H54 (cell line): ENCODE measurements at regions not wholly inside any gene's neighbourhood (a gene's known extent, or its start where the extent isn't known, plus 50 kb on each side); places are given as distances from the start of the nearest gene placed in this dataset.

ENCODE experiments used
- DNase-seq: peaks from one replicate; pipeline ENCODE4 v3.0.0; 2011; ENCODE audit warnings: low spot score, mixed read lengths; ENCODE audit not compliant: insufficient read length
- FAIRE-seq: peaks from 3 replicates; lab custom pipeline; 2011; peaks lifted over from hg19 to GRCh38; lab: Jason Lieb, UNC
- POLR2A ChIP-seq: IDR thresholded peaks from 2 replicates; pipeline ENCODE4 v1.6.1; 2011; ENCODE audit warnings: low read depth, mild to moderate bottlenecking, low read length

DNA sequence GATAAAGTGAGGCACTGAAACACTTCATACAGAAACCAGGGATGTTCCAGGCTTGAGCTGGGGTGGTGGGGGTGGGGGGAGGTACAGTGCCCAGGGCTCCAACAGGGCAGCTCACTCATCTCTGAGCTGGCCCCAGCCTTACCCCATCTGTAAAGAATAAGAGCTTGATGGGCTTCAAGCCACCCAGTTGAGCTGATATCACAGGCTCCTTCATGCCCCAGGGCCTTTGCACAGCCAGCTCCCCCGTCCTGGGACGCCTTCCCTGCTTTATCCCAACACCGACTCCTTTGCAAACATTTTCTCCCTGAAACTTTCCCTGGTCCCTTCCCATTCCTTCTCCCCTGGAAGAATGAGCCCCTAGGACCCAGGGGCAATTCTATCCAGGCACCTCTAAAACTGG is 261.7 kb downstream of the PARN start:
- no peak for TF ChIP-seq POLR2A
- DNase-seq (no peak), FAIRE-seq (no peak)

DNA sequence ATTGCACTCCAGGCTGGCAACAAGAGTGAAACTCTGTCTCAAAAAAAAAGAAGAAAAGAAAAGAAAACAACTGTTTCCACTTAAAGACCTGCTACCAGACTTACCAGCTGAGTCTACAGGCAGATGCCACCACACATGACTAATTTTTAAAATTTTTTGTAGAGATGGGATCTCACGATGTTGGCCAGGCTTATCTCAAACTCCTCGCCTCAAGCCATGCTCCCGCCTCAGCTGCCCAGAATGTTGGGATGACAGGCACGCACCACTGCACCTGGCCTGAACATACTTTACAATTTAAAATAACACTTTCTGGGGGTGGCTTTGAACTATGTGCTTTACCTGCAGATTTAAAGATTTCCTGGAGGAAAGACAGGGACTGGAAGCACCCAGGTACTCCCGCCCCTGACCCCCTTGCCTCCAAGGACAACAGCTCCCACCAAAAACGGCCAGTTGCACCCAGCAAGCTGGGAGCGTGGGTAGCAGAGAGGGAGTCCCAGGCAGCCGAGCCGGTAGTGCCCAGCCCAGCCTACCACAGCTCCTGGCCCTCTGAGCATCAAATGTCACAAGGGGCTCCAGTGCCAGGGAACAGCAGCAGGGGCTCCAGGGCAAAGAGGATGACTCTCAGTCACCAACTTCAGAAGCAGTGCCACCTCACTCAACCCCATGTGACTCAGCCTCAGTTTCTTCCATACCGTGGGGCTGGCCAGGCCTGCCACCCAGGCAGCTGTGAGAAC is 262.9 kb downstream of the PARN start:
- TF ChIP-seq POLR2A, result no peak
- no peak for DNase-seq
- FAIRE-seq, result no peak

DNA sequence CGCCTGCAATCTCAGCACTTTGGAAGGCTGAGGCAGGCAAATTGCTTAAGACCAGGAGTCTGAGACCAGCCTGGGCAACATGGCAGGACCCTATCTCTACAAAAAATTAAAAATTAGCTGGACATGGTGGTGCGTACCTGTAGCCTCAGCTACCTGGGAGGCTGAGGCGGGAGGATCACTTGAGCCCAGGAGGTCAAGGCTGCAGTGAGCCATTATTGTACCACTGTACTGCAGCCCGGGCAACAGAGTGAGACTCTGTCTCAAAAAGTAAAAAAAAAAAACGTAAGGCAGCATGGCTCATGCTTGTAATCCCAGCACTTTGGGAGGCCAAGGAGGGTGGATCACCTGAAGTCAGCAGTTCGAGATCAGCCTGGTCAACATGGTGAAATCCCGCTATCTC is 263.6 kb downstream of the PARN start:
- no peak for TF ChIP-seq POLR2A
- FAIRE-seq (no peak), DNase-seq (no peak)

DNA sequence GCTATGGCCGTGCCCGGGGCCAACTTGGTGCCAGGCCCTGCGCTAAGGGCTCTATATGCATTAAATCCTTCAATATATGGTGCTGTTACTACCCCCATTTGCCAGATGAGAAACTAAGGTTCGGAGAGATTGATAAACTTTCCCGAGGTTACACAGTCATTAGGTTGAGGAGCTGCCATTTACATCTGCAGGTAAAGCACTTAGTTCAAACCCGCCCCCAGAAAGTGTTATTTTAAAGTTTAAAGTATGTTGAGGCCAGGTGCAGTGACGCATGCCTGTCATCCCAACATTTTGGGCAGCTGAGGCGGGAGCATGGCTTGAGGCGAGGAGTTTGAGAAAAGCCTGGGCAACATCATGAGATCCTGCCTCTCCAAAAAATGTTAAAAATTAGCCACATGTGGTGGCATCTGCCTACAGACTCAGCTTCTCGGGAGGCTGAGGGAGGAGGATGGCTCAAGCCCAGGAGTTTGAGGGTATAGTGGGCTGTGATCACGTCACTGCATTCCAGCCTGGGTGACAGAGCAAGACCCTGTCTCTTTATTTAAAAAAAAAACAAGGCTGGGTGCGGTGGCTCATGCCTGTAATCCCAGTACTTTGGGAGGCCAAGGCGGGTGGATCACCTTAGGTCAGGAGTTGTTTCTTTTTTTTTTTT is 264.7 kb downstream of the PARN start:
- TF ChIP-seq POLR2A, result no peak

DNA sequence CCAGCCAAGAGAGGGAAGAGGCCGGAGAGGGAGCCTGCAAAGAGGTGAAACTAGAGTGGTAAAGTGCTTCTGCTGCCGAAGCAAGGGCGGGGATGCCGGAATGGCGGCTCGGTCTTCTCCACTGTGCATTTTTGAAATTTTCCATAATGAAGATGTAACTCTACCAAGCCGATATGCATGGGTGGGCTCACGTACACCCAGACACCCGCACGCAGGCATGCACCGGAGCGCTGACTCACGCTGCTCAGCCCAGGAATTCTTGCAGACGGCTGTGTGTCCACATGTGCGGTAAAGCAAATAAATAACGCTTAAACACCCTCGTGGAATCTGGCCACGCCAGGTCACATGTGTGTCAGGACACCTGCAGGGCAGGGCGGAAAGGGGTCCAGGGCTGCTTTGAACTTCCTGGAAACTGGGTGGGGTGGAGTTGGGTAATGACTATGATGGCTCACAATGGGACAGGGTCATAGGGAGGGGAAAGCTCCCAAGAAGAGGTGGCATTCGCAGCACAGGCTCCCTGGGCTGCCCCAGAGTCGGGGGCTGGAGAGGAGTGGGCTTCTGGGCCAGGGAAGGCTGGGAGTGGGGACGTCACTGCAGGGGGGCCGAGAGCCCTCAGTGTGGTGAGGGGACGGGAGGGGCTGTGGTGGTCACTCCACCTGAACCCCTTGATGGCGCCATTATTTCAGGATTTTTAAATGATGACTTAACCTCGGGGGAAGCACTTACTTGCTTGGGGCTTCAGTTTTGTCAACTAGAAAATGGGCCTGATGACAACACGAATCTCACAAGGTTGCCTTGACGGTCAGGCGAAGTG is 265.5 kb downstream of the PARN start:
- DNase-seq (peak; percentile 72), FAIRE-seq (peak; percentile 41)
- TF ChIP-seq POLR2A, result no peak

More for the DNA sequence above, 264.7 kb downstream of the PARN start:
- FAIRE-seq (no peak), DNase-seq (no peak)

DNA sequence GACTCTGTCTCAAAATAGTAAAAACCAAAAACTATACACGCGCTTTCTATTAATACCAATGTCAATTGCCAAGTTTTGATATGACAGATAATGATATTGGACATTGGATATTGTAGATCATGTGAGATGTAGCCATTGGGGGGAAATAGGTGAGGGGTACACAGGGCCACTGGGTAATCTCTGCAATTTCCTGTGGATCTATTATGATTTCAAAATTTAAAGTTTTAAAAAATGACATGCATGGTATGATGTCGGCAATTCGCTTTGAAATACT is 266.0 kb downstream of the PARN start:
- no peak for TF ChIP-seq POLR2A
- no peak for DNase-seq
- FAIRE-seq, result no peak

DNA sequence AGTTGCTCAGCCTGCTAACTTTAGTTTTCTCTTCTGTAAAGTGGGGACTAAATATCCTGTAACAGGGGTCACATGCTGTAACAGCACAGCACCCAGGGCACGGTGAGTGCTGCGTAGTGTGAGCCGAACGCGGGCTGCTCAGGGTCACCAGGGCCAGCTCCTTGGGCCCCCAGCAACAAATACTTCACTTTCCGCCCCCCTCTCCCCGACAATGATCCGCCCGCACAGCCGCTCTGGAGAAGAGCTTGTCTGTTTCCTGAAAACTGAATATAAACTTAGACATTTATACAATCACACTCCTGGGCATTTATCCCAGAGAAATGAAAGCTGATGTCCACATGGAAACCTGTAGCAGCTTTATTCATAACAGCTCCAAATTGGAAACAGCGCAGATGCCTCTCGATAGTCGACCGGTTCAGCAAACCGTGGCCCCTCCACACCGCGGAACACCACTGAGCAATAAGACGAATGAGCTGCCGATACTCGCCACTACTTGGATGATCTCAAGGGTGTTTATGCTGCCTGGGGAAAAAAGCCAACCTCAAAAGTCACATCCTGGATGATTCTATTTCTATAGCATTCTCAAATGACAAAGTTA is 267.2 kb downstream of the PARN start:
- no peak for TF ChIP-seq POLR2A
- FAIRE-seq (no peak), DNase-seq (no peak)

DNA sequence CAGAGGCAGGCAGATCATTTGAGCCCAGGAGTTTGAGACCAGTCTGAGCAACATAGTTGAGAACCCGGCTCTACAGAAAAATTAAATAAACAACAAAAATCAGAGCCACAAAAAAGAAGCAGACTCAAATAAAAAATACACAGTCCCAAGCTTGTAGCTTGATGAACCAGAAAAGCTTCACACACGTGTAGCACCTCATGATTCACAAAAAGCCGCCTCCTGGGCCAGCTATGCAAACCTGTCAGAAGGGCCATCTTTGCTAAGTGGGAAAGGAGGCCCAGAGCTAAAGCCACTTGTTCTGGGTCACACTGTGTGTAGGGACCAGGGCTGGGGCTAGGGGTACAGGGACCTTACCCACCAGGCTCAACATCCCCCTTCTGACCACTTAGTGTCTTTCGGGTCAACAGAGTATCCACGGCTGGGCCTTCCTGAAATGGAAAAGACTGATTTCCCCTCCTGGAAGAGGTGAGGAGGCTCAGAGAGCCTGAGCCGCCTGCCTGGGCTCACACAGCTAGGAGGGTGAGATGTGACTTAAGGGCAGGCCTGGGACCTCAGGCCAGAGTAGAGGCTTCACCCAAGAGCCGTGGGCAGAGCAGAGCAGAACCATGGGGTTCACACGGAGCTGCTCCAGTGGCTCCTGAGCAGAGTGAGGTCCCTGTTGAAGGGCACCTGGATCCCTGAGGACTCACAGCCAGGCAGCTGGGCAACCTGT is 269.6 kb downstream of the PARN start:
- no peak for TF ChIP-seq POLR2A
- no peak for DNase-seq
- FAIRE-seq, result no peak

DNA sequence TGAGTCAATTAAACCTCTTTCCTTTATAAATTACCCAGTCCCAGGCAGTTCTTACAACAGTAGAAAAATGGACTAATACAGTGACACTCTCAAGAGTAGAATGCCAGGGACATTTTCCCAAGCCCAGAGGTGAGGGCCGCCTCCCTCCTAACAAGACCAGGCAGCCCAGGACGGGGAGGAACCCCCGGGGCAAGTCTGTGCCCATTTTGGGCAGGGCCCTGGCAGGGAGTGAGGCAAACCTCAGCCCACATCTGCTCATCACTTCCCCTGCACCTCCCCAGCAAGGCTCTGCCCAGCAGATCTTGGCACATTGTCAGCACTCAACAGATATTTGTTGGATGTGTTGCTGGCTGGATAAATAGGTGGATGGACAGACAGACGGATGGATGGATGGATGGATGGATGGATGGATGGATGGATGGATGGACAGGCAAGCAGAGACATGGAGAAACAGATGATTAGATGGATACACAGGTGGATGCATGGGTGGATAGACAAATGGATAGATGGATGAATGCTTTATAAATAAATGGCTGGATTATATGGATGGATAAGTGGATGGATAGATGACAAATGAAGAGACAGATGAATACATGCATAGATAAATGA is 271.3 kb downstream of the PARN start:
- no peak for FAIRE-seq
- no peak for TF ChIP-seq POLR2A

DNA sequence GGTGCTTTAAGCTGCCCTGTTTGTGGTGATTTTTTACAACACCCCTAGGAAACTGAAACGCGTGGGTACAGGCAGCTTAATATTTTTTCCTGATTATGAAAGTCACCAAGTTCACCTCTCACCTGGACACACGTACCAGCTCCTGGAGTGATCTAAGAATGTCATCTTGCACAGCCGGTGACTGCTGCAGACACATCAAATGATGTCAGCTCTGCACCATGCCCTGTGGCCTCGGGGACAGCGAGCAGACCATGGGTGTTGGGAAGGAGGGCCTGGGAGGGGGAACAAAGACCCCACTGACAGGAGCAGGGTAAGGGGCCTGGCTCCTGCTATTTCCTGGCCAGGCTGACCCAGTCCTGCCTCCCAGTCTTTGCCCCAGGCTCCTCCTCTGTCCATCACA is 272.7 kb downstream of the PARN start:
- no peak for TF ChIP-seq POLR2A
- no peak for FAIRE-seq
- no peak for DNase-seq

More for the DNA sequence above, 271.3 kb downstream of the PARN start:
- no peak for DNase-seq

DNA sequence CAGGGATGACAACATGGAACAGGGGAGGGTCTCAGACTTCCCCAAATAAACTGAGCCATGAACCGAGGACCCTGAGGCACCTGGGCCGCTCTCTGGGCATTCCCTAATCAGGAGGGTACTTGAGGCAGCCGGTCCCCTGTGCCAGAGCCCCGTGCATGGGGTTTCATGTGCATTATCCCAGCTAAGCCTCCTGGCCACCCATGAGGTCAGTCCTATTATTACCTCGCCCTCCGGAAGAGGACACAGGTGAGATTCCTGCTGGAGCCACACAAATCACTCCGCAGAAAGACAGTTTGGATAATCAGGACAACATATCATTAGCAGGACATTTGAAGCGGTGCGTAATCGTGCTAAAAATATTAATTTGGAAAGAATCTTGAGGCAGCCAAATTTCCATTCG is 274.0 kb downstream of the PARN start:
- FAIRE-seq (no peak), DNase-seq (no peak)
- no peak for TF ChIP-seq POLR2A

DNA sequence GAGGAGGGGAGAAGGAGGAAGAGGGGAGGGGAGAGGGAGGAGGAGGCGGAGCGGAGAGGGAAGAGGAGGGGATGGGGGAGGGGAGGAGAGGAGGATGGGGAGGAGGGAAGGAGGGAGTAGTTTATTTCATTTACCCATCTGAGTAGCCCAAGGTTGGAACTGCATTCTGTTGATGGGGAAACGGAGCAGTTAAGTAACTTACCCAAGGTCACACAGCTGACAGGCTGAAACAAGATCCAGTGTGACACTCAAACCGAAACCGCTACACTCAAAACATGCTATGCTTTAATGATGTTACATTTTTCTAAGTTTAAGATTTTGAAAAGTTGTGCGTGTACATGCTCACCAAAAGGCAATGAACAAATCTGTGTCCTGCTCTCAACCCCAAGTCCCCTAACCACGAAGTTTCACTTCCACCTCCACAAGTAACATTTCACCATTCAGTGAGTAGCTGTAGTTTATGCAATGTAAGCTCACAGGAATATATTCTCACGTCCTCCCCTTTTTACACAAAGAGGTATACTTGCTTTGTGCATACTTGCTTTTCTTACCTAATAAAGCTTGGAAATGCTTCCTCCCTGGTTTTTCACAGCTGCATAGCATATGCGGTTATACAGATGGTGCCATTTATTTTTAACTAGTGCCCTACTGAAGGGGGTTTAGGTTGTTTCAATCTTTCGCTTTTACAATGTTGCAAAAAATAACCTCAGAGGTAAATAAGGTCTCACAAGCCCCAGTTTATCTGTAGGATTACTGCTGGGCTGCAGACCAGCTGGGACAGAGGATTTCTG is 275.3 kb downstream of the PARN start:
- no peak for TF ChIP-seq POLR2A
- no peak for DNase-seq
- FAIRE-seq, result no peak
